Stimulated activated CD8-positive, alpha-beta memory T cell treated with anti-CD3 and anti-CD28 coated beads, Interleukin-4, amount 100 ng/mL, for 48 hours (primary cell): ENCODE measurements at regions not wholly inside any gene's neighbourhood (a gene's known extent, or its start where the extent isn't known, plus 50 kb on each side); places are given as distances from the start of the nearest gene placed in this dataset.

Experiments
- DNase-seq: peaks from one replicate; pipeline ENCODE4 v3.0.0-alpha.2; 2020

DNA sequence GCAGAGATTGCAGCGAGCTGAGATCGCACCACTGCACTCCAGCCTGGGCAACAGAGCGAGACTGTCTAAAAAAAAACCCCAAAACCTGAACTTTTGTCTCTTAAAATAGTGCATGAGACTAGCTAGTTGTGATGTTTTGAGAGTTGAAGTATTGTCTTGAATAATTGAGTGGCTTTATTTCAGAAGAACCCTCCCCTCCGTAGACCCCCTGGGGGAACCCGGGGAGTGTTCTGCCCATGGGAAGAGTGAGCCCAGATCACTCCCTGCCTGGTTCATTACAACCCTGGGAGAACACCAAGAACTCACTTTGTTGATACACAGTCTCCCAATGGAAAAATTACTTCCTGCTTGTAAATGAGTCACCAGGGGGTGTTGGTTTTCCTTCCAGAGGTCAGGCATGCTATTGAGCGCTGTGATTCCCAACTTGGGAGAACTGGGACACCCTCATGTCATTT, 65.3 kb upstream of the SHISA3 start:
- no peak for DNase-seq

DNA sequence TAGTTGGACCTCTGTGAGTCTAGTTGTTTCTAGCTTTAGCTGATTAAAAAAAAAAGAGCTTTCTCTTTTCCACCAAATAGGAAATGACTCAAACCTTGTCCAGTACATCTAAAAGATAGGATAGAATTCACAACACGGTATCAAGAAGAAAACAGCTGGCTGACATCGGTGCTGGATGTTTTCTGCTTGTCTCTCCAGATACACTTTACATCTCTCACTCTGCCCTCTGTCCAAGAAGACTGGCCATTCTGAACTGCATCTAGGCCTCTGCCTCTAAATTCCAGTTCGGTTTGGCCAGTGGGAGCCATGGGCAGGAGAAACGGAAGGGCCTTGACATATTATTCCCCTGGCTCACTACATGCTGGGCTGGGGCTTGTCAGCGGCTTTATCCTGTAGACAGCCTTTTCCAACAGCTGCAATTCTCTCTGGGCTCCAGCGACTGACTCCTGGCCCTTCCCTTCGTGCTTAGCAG, 57.3 kb upstream of the SHISA3 start:
- DNase-seq: no peak

DNA sequence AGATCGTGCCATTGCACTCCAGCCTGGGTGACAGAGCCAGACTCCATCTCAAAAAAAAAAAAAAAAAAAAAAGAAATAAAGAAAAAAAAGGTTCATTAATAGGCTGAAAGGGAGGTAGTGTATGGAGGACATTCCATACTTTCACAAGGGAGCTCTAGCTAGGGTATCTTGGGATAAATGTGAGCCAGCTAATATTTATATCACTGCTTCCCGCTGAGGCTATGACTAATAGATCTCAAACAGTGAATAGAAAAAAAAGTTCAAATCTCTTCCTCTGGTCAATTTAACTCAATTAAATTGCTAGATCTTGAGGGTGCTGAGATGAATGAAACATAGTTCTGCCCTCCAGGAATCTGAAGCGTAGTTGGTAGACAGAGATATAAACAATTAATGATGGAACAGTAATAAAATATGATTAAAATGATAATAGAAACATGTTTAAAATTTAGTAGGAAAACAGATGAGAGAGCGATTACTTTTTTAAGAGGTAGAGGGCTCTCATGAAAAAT, 55.7 kb upstream of the SHISA3 start:
- DNase-seq: no peak

DNA sequence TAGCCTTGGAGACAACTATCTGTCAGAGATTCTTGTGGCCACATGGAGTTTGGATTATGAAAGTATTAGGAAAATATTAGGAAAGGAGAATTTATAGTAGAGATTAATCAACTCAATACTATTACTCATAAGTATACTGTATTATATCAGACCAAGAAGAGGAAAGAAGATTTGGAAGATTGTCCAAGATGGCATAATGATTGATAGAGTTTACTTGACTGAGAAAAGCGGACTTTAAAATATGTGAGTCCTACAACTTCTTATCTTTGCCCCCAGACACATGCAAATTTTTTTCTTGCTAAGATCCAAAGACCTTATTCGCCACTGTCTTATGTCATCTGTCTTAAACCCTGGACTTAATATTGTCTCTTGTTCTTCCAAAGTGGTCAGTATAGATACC, 54.8 kb upstream of the SHISA3 start:
- no peak for DNase-seq

DNA sequence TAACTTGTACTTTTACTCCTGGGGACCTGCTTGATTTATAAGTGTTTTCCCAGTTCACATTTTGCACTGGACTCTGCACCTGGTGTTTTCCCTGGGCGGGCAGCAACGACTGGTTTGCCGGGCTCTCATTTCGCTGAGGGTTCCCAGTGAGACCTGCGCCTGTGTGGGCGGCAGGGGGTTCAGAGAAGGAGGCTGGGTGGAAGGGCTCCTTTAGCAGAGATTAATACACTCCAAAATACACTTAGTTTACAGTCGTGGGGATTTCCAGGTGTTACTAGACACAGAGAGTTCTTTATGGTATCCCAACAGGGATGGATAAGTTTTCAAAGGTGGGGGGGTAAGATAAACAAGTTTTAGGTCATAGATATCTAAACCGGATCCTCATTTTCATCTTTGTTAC, 53.0 kb upstream of the SHISA3 start:
- no peak for DNase-seq

DNA sequence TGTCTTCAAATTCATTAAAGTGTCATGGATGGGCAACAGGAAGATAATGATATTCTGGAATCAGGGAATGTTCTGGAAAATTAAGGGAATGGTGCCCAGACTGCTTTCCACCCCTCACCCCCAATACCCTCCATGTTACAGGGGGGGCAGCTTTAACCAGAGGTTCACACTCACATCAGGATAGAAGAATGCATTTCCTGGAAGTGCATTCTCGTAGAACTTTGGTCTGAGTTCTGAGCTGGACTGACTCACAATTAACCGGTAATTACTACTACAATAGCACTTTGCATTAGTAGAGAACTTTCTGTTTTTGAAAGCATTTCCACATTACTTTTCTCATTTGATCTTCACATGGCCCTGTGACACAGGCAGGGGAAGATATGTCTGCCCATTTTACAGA, 52.5 kb upstream of the SHISA3 start:
- no peak for DNase-seq

DNA sequence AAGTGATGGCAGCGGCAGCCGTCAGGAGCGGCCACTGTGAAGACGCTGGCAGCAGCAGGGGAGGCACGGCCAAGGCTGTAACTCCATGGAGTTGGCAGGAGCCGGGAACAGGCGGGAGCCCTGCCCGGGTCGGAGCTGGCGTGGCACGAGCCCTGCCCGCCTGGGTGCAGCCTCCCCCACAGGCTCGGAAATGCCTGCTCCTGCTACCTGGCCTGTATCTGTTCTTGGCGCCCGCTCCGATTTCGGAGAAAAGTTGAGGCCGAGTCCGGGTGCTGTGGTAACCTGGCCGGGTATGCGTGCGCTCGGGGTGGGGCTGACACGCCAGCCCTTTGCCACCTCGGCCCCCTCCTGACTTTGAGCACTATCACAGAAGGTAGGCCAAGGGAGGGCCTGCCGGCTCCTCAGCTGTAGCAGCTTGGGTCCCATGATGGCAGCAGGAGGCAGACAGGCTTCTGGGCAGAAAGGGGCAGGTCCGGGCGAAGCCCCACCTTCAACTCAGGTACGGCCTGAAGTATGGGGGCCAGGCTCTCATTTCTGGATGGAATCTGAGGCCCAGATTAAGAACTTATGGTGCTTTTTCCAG, 51.2 kb upstream of the SHISA3 start:
- no peak for DNase-seq

DNA sequence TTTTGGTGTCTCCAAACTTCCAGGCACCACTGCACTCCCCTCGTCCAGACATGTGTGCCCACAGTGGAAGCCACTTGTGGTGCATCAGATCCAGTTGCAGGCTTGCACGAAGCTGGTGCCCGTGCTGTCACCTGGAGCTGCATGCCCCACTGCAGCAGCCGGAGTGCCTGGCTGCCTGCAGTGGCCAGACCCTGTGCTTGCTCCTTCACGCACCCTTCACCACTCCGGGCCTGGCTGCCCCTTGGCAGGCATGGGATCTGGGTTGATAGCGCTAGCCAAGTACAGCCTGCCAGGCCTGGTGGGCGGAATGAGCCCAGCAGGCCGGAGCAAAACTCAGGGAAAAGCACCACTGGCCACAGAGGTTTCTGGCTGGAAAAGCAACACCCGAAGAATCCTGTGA, 50.2 kb upstream of the SHISA3 start:
- DNase-seq: no peak
